Stimulated activated CD8-positive, alpha-beta memory T cell treated with anti-CD3 and anti-CD28 coated beads, Interleukin-15, amount 100 ng/mL, for 48 hours (primary cell): ENCODE measurements at regions not wholly inside any gene's neighbourhood (a gene's known extent, or its start where the extent isn't known, plus 50 kb on each side); places are given as distances from the start of the nearest gene placed in this dataset.
"Not testable (repeated sequence)": the region's sequence is repeated elsewhere in the genome, so short reads cannot be mapped to it uniquely, and the experiment has no call there.

Source experiments
- DNase-seq, 2 donors: peaks; one replicate each; pipeline ENCODE4 v3.0.0-alpha.2; 2020; ENCODE audit warnings: low read depth in 2 of 2

DNA sequence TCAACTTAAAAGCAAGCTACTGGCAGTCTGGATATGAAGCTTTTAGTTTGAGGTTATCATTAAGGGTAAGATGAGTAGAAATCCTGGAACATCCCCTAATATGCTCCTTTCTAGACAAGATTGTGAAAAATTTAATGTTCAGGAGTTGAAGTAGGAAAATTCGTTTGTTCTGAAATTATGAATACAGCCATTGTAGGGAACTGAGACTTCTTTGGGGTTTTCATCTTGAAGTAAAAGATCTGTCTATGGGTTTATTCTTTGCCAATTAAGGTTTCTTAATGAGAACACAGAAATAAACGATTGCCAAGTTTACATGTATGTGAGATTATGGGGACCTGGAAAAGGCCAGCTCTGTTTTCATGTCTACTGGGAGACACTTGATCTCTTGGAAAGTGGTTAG lies 225.6 kb upstream of the MOCS1 start:
- DNase-seq, result no peak

GRCh38 chr6:40152701-40153436 lies 218.6 kb upstream of the MOCS1 start:
- DNase-seq, result no peak

DNA sequence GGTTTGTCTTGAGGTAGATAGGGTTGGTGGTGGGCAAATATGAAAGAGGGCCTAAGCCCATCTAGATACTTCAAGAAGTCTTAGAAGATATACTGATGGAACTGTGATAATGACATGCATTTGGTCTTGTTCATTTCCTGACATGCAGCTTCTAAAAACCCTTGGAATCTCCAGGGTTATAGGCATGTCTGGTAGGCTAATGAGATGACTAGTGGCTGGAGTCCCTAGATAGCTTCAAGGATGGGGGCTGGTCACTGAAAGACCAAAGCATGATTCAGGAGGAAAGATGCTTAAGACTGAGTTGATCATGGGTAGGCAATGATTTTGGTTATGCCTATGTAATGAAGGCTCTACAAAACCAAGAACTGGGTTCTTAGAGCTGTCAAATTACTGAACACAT lies 217.9 kb upstream of the MOCS1 start:
- DNase-seq, result no peak

GRCh38 chr6:40148882-40149573 lies 214.8 kb upstream of the MOCS1 start:
- DNase-seq, result no peak

DNA sequence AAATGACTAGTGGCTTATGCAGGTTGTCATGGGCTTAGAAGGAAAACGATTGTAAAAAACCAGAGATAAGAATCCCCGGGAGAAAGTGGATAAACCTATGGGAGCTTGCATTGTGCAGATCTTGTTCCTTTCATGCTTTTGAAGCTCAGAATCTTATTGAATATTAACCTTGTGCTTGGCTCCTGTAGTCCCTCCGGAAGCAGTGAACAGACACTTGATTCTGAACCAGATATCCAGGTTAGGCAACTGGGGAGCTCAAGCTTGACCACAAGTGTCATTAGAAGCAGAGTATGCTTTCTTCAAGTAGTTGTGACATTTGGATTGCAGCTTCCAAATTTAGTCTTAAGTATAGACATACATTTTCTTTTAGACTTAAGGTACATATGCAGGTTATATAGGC lies 212.6 kb upstream of the MOCS1 start:
- no peak for DNase-seq

- no peak for DNase-seq
These were observed 205.2 kb upstream of the MOCS1 start for GRCh38 chr6:40139447-40139846.

- DNase-seq, result no peak
These were observed 204.0 kb upstream of the MOCS1 start for GRCh38 chr6:40138273-40138720.

GRCh38 chr6:40135491-40136072 lies 201.3 kb upstream of the MOCS1 start:
- DNase-seq, result no peak

- DNase-seq, result not testable (repeated sequence)
These were observed 199.7 kb upstream of the MOCS1 start for GRCh38 chr6:40133981-40134380.

DNA sequence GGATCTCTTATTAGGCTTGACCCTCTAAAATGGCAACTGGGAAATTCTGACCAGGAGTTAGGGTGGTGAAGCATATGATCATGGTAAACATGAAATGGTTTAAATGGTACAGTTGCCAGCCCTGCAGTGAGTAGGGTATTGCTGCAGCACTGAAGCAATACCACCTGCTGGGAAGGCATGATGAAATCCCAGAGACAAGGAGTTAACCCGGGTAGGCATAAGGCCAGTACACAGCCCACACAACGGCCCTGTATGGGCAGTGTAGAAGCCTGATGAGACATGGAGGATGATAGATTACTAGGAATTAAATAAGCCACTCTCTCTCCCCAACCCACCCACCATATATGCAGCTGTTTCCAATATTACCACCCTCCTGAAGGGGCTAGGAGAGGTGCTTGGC lies 197.4 kb upstream of the MOCS1 start:
- no peak for DNase-seq

GRCh38 chr6:40128127-40128526 lies 193.9 kb upstream of the MOCS1 start:
- no peak for DNase-seq

- no peak for DNase-seq
These were observed 191.6 kb upstream of the MOCS1 start for GRCh38 chr6:40125680-40126394.

DNA sequence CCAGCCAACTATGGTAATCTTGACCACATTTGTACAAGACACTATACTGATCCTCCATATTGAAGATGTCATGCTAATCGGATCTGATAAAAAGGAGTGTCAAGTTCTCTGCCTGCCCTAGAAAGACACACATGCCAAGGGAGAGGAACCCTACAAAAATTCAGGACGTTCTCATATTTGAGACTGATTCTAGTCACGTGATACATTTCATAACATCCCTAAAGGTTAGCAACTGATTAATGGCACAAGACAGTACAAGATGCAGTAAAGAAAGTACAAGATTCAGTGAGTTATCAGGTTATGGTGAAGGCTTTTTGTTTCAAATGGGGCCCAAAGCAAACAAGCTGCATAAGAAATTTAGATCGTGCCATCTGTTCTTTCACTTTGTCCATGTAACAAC lies 190.7 kb upstream of the MOCS1 start:
- DNase-seq, result no peak

DNA sequence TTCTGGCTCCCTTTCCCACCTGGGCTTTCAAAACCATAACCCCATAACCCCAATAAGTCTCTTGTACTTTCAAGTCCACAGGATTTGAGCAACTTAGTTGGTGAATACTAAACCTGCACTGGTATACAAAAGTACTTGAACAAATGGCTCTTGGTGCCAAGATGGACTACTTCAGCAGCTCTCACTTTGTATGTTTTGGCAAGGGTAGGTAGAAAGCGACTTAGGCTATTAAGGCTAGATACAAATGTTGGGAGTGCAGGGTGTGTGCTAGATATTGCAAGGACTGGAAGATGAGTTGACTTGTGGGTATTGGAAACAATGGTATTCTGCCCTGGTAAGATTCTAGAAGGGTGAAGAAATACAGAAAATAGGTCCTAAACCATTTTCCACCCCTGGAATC lies 182.6 kb upstream of the MOCS1 start:
- DNase-seq, result no peak

DNA sequence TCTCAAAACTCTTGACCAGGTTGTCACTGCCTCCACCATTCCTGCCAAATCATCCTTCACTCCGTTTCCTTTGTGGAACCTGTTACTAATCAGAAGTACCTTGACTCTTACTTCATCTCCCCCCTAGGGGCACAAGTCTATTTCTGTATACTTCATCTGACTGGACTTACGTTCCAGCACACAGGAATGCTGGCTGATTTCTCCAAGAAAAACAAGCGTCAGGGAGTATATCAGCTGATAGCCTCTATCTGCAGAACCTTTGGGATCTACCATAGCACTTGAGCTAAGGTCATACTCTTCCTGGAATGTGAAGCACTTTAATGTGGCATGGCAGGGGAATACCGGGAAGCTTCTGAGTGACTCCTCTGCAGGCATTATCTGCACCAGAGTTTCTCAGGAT lies 178.1 kb upstream of the MOCS1 start:
- no peak for DNase-seq

DNA sequence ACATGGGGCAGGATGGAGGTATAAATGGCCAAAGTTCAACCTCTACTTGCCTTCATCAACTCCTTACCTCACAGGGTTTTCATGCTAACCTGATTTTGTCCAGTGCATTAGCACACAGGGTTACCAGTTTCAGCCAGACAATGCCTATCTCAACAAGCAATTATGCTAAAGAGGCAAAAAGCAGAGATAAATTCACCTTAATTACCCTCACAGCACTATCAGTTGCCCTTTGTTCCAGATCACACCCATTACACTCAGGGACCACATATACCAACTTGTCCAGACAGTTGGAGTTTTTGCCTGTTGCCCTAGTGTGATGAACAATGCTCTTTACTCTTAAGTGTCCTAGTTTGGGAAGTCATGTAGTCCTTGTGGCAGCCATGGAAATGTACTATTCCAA lies 174.5 kb upstream of the MOCS1 start:
- no peak for DNase-seq

GRCh38 chr6:40106840-40107239 lies 172.6 kb upstream of the MOCS1 start:
- DNase-seq, result no peak

DNA sequence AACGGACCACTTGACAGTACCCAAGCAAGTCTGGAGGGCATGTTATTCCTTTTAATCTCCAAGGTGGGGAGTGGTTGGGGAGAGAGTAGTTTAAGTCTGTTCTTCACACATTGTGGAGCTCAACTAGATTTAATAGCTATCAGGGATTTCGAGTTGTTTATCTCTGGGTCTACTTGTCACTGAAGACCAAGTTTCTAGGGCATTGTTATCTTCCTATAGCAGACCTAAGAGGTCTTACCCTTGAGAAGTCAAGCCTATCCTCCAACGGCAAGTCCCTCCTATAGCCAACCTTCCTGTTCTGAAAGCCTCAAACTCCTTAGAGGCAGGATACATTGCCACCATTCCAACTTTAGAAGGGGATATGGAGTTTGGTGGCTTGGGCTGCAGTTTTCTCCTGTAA lies 164.5 kb upstream of the MOCS1 start:
- DNase-seq, result no peak

- no peak for DNase-seq
These were observed 163.3 kb upstream of the MOCS1 start for GRCh38 chr6:40097590-40097989.

DNA sequence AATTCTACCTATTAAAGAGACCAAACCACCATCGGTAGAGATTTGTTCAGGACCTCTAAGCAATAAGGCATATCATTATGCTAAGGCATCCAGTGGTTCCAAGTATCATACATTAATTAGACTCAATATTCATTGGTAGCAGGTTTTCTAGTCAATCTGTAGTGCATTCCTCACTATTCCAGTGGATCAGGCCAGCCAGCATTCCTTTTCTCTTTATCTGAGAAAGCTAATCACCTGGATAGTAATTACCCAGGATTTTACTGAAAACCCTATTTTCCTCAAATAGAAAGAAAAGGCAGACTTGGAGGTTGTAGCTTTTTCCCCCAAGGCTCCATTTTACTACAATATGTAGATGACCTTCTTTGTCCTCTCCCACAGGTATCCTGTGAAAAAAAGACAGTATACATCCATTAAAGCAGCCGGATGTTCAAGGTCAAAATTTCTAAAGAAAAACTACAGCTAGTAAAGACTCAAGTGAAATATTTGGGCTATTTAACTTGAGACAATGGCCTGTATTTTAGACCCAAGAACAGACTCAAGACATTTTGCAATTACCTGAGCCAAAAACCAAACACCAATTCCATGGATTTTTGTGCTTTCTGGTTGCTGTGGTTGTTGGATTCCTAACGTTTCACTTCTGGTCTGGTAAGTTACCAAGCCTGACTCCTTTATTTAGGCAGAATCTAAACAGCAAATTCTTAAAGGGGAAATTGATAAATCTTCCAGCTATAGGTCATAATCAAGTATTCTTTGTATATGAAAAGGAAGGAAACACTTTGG lies 149.1 kb upstream of the MOCS1 start:
- DNase-seq, result no peak

DNA sequence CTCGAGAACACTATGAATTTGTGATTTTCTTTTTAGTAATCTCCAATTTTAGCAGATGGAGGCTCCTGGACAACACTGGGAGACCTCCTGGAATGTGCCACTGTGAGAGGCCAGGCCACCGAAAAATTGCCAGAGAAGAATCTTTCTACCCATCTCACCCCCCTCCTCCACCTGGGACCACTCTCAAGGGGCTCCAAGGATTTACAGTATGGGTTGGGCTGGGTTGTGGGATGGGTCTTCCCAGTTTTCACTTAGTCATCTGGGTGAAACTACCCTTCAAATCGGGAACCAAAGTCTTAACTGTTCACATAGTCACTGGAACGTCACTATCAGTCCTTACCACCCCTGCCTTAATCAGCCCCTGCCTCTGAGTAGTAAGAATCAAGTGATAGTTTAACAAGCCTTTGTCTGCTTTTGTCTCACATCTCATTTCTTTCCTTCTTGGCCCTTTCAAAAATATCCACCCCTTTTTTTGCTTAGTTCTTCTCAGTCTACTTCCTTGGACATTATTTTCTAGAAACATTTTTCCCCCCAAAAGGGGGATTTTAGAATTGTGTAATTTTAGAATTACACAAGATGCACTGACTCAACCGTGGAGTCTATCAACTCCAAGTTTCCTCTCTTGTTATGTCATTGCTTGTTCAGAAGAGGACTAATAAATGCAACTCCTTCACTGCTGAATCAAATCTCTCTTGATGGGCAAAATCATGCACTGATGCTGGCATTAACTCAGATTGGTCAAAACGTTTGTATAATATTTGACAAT lies 148.2 kb upstream of the MOCS1 start:
- no peak for DNase-seq
